Hematopoietic multipotent progenitor cell treated with erythropoietin and hydrocortisone succinate and interleukin-3 and kit ligand, for 4 days (in vitro differentiated cells): ENCODE measurements at regions not wholly inside any gene's neighbourhood (a gene's known extent, or its start where the extent isn't known, plus 50 kb on each side); places are given as distances from the start of the nearest gene placed in this dataset.

Experiments used
- DNase-seq: peaks from one replicate; pipeline ENCODE4 v3.0.0-alpha.2; 2015

DNA sequence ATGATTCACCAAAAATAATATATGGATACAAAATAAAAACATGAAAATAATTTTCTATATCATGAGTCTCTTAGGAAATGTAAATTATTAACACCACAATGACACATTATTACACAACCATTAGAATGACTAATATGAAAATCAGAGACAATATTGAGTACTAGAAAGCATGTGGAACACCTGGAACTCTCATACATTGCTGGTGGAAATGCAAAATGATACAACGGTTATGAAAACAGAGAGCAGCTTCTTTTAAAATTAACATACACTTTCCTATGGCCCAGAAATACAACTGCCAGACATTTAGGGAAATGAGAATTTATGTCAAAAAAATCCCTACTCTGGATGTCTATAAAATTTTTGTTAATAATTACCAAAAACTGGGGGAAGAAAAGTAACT, 853.3 kb upstream of the MAN1A1 start:
- DNase-seq = no peak

DNA sequence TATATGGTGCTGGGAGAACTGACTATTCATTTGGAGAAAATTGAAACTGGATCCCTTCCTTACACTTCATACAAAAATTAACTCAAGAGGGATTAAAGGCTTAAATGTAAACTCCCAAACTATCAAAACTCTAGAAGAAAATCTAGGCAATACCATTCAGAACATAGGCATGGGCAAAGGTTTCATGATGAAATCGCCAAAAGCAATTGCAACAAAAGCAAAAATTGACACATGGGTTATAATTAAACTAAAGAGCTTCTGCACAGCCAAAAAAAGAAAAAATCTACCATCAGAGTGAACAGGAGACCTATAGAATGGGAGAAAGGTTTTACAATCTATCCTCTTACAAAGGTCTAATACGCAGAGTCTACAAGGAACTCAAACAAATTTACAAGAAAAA, 851.3 kb upstream of the MAN1A1 start:
- DNase-seq = no peak

DNA sequence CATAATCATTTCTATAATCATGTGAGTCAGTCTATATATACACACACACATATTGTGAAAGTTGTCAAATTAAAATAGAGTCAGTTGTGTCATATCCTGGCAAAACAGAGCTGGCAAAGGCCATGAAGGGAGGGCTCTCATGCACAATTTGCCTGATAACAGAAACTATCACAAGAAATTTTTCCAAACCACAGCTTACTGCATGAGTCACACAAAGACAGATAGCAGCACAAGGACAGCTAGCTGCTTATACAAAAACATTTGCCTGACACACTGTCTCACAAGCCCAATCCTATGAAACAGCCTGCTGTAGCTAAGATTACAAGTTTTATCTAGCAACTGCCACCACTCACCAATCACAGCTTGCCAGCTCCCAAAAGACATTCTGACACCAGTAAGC, 848.5 kb upstream of the MAN1A1 start:
- DNase-seq = peak; percentile 80

DNA sequence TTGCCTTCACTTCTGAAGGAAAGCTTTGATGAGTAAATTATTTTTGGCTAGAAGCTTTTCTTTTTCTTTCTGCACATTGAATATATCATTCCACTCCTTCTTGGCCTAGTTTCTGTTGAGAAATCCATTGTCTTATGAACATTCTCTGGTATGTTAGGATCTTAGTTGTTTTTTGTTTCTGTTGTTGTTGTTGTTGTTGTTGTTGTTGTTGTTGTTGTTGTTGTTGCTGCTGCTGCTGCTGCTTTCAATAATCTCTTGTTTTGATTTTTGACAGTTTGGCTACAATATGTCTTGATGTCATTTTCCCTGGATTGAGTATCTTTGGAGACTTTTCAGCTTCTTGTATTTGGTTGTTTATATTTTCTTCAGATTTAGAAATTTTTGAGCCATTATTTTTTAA, 836.5 kb upstream of the MAN1A1 start:
- DNase-seq = no peak

DNA sequence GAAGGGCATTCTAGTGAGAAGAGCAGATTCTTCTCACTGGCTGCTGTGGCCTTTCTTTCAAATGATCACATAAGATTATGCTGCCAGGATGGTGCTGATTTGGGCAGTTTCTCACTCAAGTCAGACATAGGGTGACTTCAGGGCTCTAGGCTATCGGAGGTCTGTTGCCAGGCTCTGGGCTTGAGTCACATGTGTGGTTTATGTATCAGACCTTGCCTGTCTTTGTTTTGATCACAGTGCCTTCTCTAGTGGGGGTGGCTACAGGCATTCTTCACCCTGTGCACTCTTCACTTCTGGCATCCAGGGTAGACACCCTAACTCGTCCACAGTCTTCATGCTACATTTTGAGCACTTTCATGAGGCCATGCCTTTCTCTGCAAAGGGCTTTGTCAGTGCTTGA, 823.7 kb upstream of the MAN1A1 start:
- DNase-seq = no peak

DNA sequence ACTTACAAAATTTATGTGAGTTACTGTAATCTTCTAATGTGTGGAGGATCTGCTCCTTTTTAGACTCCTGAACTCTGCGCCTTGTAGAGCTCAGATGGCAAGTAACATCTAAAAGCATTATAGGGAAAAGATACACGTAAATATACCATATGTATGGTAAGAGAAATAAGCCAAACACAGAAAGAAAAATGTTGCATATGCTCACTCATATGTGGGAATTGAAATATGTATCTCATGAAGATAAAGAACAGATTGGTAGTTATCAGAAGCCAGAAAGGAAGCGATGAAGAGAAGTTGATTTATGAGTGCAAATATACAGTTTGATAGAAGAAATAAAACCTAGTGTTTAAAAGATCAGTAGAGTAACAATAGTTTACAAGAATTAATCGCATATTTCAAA, 815.0 kb upstream of the MAN1A1 start:
- DNase-seq = no peak

DNA sequence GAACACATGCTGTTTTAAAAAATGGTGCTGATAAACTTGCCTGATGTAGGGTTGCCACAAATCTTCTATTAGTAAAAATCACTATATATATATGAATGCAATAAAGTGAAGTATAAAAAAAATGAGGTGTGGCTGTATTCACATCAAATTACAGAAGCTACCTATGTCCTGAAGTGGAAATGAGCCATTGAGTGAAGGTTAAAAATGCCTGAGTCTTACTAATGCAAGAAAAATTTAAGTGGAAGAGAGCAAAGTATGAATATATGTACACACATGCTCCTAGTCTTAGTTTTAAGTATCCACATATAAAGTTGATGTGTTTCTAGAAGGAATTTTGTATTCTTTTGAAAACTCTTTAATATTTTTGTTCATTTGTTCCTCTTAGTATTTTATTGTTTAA, 808.3 kb upstream of the MAN1A1 start:
- no peak for DNase-seq

DNA sequence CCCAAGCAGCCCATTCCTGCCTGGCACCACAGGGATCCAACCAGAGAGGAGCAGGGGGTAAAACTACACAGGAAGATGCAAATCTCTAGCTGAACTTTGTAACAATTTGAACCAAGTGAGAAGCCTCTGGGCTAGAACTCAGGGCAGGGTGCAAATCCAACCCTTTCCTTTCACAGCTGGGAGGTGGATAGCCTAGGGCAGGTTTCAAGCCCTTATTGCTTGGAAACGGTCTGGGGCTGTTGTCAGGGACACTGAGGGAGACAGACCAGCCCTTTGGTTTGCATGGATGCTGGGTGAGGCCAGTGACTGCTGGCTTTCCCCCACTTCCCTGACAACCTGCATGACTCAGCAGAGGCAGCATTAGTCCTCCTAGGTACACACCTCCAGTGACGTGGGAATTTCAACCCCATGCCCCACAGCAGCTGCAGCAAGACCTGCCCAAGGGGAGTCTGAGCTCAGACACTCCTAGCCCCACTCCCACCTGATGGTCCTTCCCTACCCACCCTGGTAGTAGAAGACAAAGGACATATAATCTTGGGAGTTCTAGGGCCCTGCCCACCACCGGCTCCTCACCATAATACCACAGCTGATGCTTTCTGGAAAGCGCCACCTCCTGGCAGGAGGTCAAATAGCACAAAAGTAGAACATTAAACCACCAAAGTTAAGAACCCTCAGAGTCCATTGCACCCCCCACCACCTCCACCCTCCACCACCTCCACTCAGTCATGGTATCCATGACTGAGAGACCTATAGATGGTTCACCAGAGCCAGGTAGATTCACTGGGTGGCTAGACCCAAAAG, 797.7 kb upstream of the MAN1A1 start:
- peak; percentile 7 for DNase-seq

DNA sequence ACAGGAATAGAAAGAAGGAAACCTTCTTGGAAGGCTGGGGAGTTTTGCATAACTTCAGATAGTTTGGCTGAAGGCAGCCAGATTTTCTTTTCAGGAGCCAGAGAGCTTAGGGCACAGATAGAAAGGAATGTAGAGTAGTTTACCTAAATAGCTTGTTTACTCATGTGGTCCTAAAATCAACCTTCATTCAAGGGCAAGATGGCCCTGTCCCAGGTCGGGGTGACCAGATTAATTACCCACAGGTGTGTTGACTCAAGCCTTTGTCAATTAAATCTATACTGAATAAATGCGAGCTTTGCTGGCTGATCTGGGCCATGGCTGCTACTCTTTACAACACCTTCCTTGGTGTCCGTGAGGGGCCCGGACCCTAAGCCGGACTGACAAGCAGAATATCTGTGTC, 792.0 kb upstream of the MAN1A1 start:
- DNase-seq = no peak

DNA sequence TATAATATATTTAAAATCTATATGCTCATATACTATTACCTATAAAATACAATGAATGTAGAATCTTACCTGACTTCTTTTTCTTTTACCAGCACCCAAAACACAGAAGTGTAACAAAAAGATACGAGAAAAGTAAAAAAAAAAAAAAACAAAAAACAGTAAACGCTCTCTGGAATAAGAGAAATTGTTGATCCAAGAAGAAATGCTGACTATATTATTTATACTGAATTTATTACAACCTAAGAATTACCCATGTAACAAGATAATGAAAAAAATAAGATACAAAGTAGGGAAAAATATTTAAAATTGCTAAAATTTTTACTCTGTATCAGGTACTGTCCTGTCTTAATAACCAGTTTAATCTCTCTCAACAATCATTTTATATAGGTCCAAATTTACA, 787.9 kb upstream of the MAN1A1 start:
- no peak for DNase-seq

DNA sequence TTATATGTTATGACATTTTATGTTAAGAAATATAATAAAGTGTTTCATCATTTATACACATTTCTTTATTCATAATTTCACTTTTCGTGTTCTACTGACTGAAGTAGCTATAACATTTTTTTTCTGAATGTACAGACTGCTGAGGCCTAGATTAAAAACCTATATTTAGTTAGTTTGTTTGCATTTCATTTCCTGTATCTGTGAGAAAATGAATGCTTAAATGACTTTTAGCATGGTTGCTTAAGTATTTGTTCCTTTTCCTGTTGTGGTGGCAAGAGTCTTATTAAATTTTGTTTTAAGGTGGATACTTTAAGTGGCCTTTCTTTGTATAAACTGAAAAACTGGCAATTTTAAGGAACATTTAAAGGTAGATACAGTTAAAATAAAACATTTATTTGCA, 779.7 kb upstream of the MAN1A1 start:
- DNase-seq = no peak

DNA sequence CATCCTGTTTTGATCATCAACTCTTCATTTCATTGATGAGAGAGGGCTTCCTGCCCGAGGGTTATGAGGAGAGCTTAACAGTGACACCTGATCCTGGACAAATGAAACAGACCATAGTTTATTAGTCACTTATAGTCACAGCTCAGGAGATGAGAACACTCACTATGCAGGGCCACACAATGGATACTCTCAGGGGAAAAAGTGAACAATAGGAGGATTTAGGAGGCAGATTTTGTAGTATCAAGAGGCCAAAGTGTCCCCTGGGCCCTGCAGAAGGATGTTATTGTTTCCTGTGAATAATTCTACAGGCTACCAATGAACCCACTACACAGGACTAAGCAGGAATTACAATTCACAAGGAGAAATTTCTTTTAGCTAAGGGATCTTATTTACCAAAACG, 772.8 kb upstream of the MAN1A1 start:
- no peak for DNase-seq

DNA sequence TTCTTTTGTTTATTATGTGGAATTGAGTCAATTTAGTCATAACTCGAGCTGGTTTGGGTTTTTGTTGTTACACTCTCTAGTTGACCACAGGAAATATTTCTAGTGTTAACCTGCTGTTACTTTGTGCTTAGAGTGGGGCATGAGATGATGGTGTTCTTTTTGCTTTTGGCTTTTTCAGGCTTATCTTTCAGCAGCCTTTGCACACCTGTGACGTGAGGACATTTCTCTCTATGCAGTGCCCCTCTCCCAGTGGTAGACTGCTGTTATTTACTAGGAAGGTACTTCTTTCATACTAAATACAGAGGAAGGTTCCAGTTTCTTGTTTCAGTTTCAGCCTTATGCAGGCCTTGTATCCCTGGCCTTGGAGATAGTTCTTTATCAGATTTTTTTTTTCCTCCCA, 766.8 kb upstream of the MAN1A1 start:
- DNase-seq = no peak

DNA sequence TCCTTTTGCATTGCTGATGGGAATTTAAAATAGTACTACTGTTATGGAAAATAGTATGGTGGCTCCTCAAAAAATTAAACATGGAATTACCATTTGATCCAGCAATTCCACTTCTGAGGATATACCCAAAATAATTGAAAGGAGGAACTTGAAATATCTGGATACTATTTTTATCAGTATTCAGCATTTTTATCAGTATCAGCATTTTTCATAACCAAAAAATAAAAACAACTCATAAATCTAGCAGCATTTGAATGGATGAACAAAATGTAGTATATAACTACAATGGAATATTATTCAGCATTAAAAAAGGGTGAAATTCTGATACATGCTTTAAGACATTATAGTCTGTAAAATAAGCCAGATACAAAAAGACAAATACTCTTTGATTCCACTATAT, 763.4 kb upstream of the MAN1A1 start:
- no peak for DNase-seq

DNA sequence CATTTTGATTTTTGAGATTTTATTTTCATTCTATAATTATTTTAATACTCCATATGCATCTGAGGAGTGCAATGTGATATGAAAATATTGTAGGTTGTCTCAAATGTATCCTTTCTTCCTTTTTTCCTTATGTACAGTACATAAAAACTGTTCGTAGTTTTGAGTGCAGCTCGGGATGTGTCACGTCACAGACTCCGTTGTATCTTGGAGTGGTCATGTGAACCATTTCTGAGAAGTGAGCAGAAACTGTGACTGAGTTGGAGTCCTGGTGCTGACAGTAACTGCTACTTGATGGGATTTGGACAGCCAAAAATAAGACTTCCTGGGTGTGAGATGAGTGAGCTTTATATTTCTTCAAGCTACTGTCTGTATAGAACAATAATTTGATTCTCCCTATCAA, 761.4 kb upstream of the MAN1A1 start:
- no peak for DNase-seq

DNA sequence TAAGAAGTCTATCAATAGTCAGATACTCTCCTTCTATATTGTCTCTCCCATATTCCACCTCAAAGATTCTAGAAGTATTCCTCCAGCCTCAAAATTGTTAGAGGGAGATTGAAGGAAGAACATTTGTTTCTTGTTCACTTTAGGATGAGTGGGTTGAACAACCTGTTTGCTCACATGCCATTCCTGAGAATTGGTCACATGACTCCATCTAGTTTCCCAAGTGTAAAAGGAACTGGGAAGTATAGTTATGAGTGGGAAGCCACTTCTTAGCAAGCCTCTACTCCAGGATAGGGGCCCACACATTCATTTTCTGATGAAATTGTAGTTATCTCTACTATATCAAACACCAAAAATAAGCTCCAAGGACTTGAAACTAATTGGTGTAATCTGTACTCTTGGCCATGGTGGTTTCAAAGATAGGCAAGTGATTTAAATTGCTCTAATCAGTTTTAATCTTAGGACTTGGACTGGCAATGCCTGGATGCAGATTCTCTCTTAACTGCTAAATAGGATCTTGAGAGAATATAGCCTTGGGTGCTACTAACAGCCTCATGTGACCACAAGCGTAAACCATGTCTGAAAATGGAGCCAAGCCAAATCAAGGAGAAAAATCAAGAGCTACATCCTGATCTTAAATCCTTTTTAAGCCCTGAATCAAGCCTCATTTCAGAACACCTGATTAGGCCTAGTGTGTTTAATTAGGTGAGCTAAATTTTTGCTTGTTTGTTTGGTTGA, 758.7 kb upstream of the MAN1A1 start:
- no peak for DNase-seq

DNA sequence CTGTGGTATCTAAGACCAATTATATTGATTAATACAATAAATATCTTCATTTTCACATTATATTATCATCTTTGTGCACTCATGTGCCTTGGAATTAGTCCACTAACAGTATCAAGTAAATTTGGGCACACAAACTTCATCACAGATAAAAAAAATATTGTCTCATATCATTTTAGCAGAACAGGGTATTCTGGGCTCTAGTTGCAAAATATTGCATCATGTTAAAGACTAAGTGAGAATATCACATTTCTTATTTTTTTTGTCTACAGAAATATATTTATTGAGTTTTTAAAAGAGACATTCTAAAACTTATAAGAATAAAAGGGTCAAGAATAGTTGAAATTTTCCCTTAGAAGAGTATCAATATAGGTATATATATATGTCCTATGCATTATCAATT, 754.1 kb upstream of the MAN1A1 start:
- DNase-seq = no peak

DNA sequence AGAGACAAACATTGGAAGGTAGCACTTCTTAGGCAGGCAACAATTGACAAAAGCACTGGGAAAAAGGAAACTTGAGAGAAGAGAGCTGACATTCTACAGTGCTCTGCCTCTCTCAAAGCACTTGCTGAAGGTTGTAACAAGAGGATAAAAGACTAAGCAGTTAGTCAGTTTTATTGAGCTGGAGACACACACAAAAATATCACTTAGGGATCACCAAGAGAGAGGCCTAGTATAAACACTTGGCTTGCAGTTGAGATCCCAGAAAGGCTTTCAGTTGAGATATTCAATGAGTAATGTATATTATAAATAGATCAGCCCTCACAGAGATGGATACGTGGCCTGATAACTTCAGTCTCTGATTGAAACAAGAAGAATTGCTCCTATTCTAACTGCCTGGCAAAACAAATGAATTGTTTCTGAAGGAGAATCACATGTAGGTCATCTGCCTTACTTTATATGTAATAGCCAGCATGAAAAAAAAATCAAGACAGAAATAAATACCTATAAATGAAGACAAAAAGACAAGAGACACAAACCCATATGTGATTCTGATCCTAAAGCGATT, 747.2 kb upstream of the MAN1A1 start:
- DNase-seq = no peak

DNA sequence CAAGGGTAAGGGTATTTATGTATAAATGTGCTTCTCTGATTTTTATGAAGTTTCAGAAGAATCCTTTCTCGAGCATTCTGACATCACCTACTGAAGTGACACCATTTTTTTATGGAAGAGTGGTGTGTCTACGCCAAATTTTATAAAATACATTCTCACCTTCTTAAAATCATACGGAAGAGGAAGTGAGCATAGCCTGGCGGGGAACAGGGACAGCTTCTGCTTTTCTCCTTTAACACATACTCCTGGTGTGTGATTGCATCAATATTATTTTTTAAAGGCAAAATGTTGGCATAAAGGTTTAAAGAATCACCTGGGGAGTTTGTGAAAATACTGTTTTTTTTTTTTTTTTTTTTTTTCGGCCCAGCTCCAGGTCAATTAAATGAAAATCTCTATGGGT, 733.6 kb upstream of the MAN1A1 start:
- peak; percentile 40 for DNase-seq

DNA sequence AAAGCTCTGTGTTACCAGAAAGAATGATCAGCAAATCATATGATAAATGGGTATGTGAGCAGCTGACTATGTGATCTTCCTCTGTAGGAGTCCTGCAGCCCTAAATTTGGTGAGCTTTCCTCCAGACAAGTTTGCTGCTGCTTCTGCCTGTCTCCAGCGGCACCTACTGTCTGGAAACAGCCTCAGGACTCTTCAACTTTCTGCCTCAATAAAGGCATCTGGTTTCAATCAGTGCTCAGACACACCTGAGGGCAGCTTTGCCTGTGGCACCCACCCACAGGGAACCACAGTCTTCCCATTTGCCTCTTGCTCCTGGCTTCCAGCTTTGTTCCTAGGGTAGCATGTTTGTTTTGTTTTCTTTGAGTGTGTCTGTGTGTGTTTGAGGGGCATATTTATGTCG, 727.9 kb upstream of the MAN1A1 start:
- DNase-seq = peak; percentile 32

DNA sequence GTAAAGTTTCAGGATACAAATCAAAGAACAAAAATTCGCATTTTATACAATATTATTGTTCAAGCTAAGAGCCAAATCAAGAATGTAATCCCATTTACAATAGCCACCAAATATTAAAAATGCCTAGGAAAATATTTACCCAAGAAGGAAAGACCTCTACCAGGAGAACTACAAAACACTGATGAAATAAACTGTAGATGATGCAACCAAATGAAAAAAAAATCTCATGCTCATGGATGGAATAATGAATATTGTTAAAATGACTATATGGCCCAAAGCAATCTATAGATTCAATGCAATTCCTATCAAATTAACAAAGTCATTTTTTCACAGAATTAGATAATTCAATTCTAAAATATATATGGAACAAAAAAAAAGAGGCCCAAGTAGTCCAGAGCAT, 708.8 kb upstream of the MAN1A1 start:
- DNase-seq = no peak

DNA sequence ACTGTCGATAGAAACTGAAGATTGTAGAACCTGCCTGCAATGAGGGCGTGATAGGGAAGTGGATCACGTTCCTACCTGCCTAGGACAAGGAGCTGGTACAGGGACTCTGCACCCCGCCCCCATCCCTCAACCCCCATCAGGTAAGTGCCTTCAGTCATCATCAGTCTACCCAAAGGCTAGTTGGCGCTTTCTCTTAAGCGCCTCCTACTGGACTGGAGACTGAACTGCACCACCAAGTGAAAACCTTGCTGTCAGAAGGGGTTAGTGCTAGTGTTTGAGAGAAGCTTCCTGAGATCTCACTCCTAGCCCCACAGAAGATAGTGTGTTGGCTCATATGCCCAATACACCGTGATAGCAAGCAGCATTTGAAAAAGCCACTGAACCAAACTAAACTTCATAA, 706.5 kb upstream of the MAN1A1 start:
- DNase-seq = peak; percentile 20

DNA sequence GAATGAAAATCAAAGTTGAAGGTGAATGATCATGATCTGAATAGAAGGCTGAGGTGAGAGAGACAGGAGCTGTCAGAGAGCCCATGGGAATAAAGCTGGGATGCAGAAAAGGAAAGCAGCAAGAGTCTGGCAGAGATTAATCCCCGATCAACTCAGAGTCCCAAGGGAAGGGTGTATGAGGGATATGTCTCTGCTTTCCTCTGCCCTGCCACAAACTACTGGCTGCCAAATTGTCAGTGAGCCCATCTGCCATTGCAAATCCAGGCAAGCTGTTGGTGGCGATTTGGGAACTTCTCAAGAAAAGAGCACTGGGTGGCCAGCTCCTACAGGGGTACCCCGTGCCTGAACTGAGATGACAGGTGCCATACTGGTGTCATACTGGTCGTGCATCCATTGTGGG, 705.5 kb upstream of the MAN1A1 start:
- no peak for DNase-seq

DNA sequence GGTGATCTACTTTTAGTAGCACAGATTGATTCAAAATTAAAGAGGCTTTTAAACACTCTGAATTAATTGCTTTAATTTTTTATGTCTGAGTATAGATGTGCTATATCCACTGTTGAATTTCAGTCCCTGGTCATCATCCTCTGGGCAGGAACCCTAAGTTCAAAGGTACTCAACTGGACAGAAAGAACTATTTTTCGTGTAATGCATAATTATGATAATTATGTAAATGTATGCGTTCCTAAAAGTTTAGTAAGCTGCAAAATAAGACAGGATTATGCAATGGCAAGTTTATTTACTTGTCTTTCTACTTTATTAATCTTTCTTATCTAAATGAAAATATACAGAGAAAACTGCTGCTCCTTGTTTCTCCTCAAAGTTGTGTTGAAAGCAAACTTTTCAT, 690.1 kb upstream of the MAN1A1 start:
- no peak for DNase-seq

DNA sequence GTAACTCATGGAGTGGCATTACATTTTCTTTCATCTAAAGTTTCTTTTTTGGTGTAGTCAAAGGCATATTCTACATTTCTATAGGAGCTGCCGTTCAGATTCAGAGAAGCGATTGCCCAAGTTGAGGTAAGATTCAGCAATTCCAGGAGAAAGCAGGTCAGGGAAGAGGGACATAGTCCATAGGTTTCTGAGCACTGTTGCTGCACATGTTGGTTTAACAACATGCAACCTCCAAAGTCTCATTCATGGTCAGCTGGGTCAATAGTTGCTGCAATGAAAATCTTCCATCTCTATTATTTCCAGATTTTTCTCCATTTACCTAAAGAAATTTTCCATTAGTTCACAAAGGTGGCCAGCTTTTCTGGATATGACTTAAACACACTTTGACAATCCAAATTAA, 682.3 kb upstream of the MAN1A1 start:
- no peak for DNase-seq
